Panc1 (cell line): ENCODE measurements at regions not wholly inside any gene's neighbourhood (a gene's known extent, or its start where the extent isn't known, plus 50 kb on each side); places are given as distances from the start of the nearest gene placed in this dataset.

Experiments used
- ATAC-seq: fragments of 200-7000 bp; cut with Tn5 transposase; 2 replicates; pipeline ENCODE4 v1.9.1; 2020; ENCODE audit warnings: mild to moderate bottlenecking, moderate library complexity
- BruUV-seq: library from RNA; stranded (reverse); fragments of 400-500 nt; replicated peaks from 2 replicates; lab custom pipeline; 2021; lab: Mats Ljungman, UMichigan
- CTCF ChIA-PET: fragments of 300-600 bp; sonication (Branson Sonifier 250); formaldehyde crosslinking; loops from one replicate; lab custom pipeline; 2022; ENCODE audit warnings: antibody characterized with exemption; lab: Charles Lee
- POLR2A ChIA-PET: fragments of 300-600 bp; sonication (Branson Sonifier 250); formaldehyde crosslinking; loops from one replicate; lab custom pipeline; 2022; ENCODE audit warnings: antibody characterized with exemption; lab: Charles Lee
- DNase-seq: peaks from one replicate; pipeline ENCODE4 v3.0.0-alpha.2; 2010; ENCODE audit warnings: low read depth, low spot score
- H3K27ac ChIP-seq: 2 replicates; pipeline ENCODE4 v1.5.1; 2011; ENCODE audit warnings: mild to moderate bottlenecking, low read length, inconsistent platforms
- H3K27me3 ChIP-seq: fragments of 200-500 bp; sonication (Bioruptor generic); 2 replicates; pipeline ENCODE4 v1.6.0; 2014; ENCODE audit warnings: low read length, inconsistent platforms; ENCODE audit not compliant: control insufficient read depth, insufficient read depth
- H3K36me3 ChIP-seq: fragments of 200-500 bp; sonication (Bioruptor generic); 2 replicates; pipeline ENCODE4 v1.5.1; 2014; ENCODE audit warnings: inconsistent platforms, mild to moderate bottlenecking, low read length, moderate library complexity; ENCODE audit not compliant: control insufficient read depth, insufficient read depth
- H3K4me1 ChIP-seq: 2 replicates; pipeline ENCODE4 v1.5.1; 2011; ENCODE audit warnings: inconsistent platforms, mild to moderate bottlenecking, low read length, moderate library complexity; ENCODE audit not compliant: control insufficient read depth, insufficient read depth
- H3K4me3 ChIP-seq, 2 experiments: 2 replicates each; pipeline ENCODE4 v1.5.1; 2011 to 2012; ENCODE audit warnings: low read depth in 2 of 2, low read length in 2 of 2, mild to moderate bottlenecking in 2 of 2, inconsistent platforms in 1 of 2, moderate library complexity in 1 of 2
- H3K9me3 ChIP-seq: fragments of 200-500 bp; sonication (Bioruptor generic); 2 replicates; pipeline ENCODE4 v1.5.1; 2014; ENCODE audit warnings: low read depth, mild to moderate bottlenecking, inconsistent platforms, low read length, moderate library complexity; ENCODE audit not compliant: control insufficient read depth, insufficient read depth
- CTCF ChIP-seq: fragments of 450-650 bp; IDR thresholded peaks from 2 replicates; pipeline ENCODE4 v1.5.1; 2017; ENCODE audit warnings: mild to moderate bottlenecking
- POLR2AphosphoS5 ChIP-seq: IDR thresholded peaks from 2 replicates; pipeline ENCODE4 v1.6.1; 2012; ENCODE audit warnings: mild to moderate bottlenecking, low read depth, low read length, moderate library complexity
- SIN3A ChIP-seq: IDR thresholded peaks from 2 replicates; pipeline ENCODE4 v1.6.1; 2012; ENCODE audit warnings: low read depth, mild to moderate bottlenecking, low read length, moderate library complexity, borderline replicate concordance; ENCODE audit not compliant: insufficient read depth
- TCF7L2 ChIP-seq: IDR thresholded peaks from 2 replicates; pipeline ENCODE4 v1.6.1; 2011; ENCODE audit warnings: mild to moderate bottlenecking, low read depth, low read length, inconsistent platforms
- in situ Hi-C: cut with HindIII; loops from 2 replicates; pipeline ENCODE4 v1.10.0; 2016; ENCODE audit warnings: low sequenced_read_pairs, low pct_unique_long_range_greater_than_20kb
- intact Hi-C: fragments of 100-400 bp; cut with micrococcal nuclease; formaldehyde crosslinking; loops from one replicate; pipeline ENCODE4 v1.10.0; 2022; ENCODE audit not compliant: unreplicated experiment
- TF ChIP-seq, protein P1 (sequence below), 2 experiments: IDR thresholded peaks; 2 replicates each; pipeline ENCODE4 v1.6.1; 2011 to 2012; ENCODE audit warnings: low read depth in 2 of 2, control low read depth in 1 of 2, low read length in 1 of 2, mild to moderate bottlenecking in 1 of 2, moderate library complexity in 1 of 2; ENCODE audit not compliant: insufficient read depth in 1 of 2

GRCh38 chr7:67821116-67821515 lies 824.5 kb downstream of the TYW1 start:
- ChIA-PET CTCF (no interaction called here), POLR2A (no interaction called here)
- no peak for DNase-seq
- in situ Hi-C loops, result no loop called here
- no peak for TF ChIP-seq SIN3A
- TF ChIP-seq, protein P1, sequence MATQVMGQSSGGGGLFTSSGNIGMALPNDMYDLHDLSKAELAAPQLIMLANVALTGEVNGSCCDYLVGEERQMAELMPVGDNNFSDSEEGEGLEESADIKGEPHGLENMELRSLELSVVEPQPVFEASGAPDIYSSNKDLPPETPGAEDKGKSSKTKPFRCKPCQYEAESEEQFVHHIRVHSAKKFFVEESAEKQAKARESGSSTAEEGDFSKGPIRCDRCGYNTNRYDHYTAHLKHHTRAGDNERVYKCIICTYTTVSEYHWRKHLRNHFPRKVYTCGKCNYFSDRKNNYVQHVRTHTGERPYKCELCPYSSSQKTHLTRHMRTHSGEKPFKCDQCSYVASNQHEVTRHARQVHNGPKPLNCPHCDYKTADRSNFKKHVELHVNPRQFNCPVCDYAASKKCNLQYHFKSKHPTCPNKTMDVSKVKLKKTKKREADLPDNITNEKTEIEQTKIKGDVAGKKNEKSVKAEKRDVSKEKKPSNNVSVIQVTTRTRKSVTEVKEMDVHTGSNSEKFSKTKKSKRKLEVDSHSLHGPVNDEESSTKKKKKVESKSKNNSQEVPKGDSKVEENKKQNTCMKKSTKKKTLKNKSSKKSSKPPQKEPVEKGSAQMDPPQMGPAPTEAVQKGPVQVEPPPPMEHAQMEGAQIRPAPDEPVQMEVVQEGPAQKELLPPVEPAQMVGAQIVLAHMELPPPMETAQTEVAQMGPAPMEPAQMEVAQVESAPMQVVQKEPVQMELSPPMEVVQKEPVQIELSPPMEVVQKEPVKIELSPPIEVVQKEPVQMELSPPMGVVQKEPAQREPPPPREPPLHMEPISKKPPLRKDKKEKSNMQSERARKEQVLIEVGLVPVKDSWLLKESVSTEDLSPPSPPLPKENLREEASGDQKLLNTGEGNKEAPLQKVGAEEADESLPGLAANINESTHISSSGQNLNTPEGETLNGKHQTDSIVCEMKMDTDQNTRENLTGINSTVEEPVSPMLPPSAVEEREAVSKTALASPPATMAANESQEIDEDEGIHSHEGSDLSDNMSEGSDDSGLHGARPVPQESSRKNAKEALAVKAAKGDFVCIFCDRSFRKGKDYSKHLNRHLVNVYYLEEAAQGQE (IDR thresholded peaks at IDR 0.05; ENCODE audit: insufficient read depth in 1 of 2, low read depth in 2 of 2, low read length in 1 of 2), result no peak
- no peak for TF ChIP-seq CTCF
- TF ChIP-seq TCF7L2, result no peak
- TF ChIP-seq POLR2AphosphoS5, result no peak
- ATAC-seq, result no peak
- H3K4me1 ChIP-seq, result no peaks in the 10 kb centered on the region
- H3K9me3 ChIP-seq, result no peaks in the 10 kb centered on the region
- H3K4me3 ChIP-seq, result no peak overlapping the region
- no peak overlapping the region for H3K27ac ChIP-seq
- H3K27me3 ChIP-seq, result no peaks in the 10 kb centered on the region
- no TSS peak for BruUV-seq
- no peaks in the 10 kb centered on the region for H3K36me3 ChIP-seq
- intact Hi-C loops, result no loop called here

GRCh38 chr7:67823345-67823744 lies 826.7 kb downstream of the TYW1 start:
- CTCF ChIA-PET, result no interaction called here
- in situ Hi-C loops, result no loop called here
- DNase-seq, result no peak

More at GRCh38 chr7:67823345-67823744, 826.7 kb downstream of the TYW1 start:
- POLR2A ChIA-PET, result interaction anchor here (0.6 kb wide), 1 partner anchor 1626 kb away, joined by 3 read pairs; no protein-coding TSS in a partner anchor
- H3K27ac ChIP-seq, result no peak overlapping the region
- H3K36me3 ChIP-seq, result no peaks in the 10 kb centered on the region
- no peaks in the 10 kb centered on the region for H3K27me3 ChIP-seq
- intact Hi-C loops, result no loop called here
- no peak for TF ChIP-seq TCF7L2
- TF ChIP-seq, protein P1 (IDR thresholded peaks at IDR 0.05; ENCODE audit: insufficient read depth in 1 of 2, low read depth in 2 of 2, low read length in 1 of 2), result no peak
- no peak for TF ChIP-seq POLR2AphosphoS5
- no peak for TF ChIP-seq SIN3A
- TF ChIP-seq CTCF, result no peak
- no peak for ATAC-seq
- H3K4me1 ChIP-seq, result no peaks in the 10 kb centered on the region
- no TSS peak for BruUV-seq
- no peak overlapping the region for H3K4me3 ChIP-seq
- no peaks in the 10 kb centered on the region for H3K9me3 ChIP-seq
